T-helper 17 cell (primary cell): ENCODE measurements at regions not wholly inside any gene's neighbourhood (a gene's known extent, or its start where the extent isn't known, plus 50 kb on each side); places are given as distances from the start of the nearest gene placed in this dataset.
"Not testable (repeated sequence)": the region's sequence is repeated elsewhere in the genome, so short reads cannot be mapped to it uniquely, and the experiment has no call there.

Experiments used
- ATAC-seq: fragments of 150-1000 bp; cut with Tn5 transposase; 2 replicates; pipeline ENCODE4 v1.10.0; 2021; ENCODE audit warnings: mild to moderate bottlenecking, moderate library complexity
- DNase-seq, 3 donors: peaks; one replicate each; pipeline versions ENCODE4 v3.0.0 to v3.0.0-alpha.2; 2020 to 2021
- H3K9me3 ChIP-seq: one replicate; pipeline ENCODE4 v1.7.0; 2013; ENCODE audit warnings: low read length, mild to moderate bottlenecking; ENCODE audit not compliant: control insufficient read depth, poor library complexity, severe bottlenecking
- H3K27ac Mint-ChIP-seq: one replicate; pipeline ENCODE4 v1.8.0; 2022; ENCODE audit warnings: mild to moderate bottlenecking, moderate library complexity, mixed read lengths
- H3K27me3 Mint-ChIP-seq: one replicate; pipeline ENCODE4 v1.8.0; 2022; ENCODE audit warnings: mixed read lengths
- H3K36me3 Mint-ChIP-seq: one replicate; pipeline ENCODE4 v1.8.0; 2022; ENCODE audit warnings: low read depth, mixed read lengths
- H3K4me1 Mint-ChIP-seq: one replicate; pipeline ENCODE4 v1.8.0; 2022; ENCODE audit warnings: mild to moderate bottlenecking, mixed read lengths
- H3K4me3 Mint-ChIP-seq: one replicate; pipeline ENCODE4 v1.8.0; 2022; ENCODE audit warnings: mild to moderate bottlenecking, moderate library complexity, mixed read lengths

DNA sequence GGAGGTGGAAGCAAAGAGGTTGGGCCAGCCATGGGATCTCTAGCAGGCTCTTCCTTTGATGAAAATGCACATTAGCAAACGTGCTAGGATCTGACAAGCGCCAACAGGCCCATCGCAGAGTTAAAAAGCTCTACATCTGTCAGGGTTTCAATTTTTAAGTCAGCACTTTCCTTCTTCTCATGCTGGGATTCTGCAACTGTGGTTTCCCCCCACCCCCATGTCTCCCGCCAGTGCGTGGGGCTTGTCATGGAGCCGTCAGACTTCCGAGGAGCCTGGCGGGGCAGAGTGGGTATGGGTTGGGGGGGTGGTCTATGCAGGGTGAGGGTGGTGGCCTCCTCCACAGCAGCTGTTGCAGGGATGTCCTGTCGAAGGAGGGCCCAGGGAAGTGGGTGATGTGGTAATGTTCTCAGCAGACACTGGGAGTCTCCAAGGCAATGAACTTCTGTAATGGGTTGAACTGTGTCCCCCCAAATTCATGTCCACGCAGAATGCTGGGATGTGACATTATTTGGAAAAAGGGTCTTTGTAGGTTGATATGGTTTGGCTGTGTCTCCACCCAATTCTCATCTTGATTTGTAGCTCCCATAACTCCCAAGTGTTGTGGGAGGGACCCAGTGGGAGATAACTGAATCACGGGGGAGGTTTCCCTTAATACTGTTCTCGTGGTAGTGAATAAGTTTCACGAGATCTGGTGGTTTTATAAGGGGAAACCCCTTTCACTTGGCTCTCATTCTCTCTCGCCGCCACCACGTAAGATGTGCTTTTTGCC, 115.2 kb upstream of the MAP1LC3B2 start:
- H3K9me3 ChIP-seq = no peaks in the 10 kb centered on the region
- Mint-ChIP-seq H3K27me3 (no peaks in the 10 kb centered on the region), H3K36me3 (peaks cover 3% of the 10 kb centered on the region), H3K27ac (no peak overlapping the region), H3K4me1 (peaks cover 5% of the 10 kb centered on the region), H3K4me3 (no peak overlapping the region)
- DNase-seq (no peak), ATAC-seq (no peak)

DNA sequence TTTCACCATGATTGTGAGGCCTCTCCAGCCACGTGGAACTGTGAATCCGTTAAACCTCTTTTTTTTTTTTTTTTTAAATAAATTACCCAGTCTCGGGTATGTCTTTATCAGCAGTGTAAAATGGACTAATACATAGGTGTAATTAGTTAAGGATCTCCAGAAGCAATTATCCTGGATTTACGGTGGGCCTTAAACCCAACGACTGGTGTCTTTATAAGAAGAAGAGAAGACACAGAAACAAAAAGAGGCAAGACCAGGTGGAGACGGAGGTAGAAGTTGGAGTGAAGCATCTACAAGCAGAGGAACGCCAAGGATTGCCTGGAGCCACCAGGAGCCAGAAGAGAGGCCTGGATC, 114.6 kb upstream of the MAP1LC3B2 start:
- DNase-seq (no peak), ATAC-seq (no peak)
- no peak overlapping the region for H3K27ac Mint-ChIP-seq
- no peaks in the 10 kb centered on the region for H3K9me3 ChIP-seq
- H3K4me3 Mint-ChIP-seq = no peak overlapping the region
- no peaks in the 10 kb centered on the region for H3K27me3 Mint-ChIP-seq
- H3K4me1 Mint-ChIP-seq = peaks cover 5% of the 10 kb centered on the region
- H3K36me3 Mint-ChIP-seq = peaks cover 3% of the 10 kb centered on the region

DNA sequence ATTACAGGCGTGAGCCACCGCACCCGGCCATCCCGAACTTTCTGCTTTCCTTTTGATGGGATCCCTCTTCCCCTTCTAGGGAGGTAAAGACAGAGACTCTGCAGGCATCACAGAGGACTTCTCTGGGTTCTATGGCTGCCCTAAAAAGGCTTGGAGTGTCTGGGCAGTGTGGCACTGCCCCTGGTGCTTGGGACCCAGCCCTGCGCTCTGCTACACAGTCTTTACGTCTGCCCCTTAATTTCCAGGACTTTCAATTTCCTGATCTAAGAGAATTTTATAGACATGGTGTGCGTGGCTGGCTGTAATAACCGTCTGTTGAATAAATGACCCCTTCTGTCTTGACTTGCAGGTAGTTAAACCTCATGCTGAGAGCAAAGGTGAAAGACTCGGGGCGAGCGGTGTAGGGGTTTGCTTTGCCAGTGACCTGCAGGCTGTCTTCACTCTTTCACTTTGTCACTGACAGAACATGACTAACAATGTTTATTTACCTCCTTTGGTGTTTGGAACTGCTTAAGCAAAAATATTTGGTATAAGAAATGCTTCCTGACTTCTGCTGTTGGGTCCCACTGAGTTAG, 110.9 kb upstream of the MAP1LC3B2 start:
- H3K4me1 Mint-ChIP-seq = peaks cover 3% of the 10 kb centered on the region
- H3K9me3 ChIP-seq = no peaks in the 10 kb centered on the region
- H3K27ac Mint-ChIP-seq = no peak overlapping the region
- no peak overlapping the region for H3K4me3 Mint-ChIP-seq
- ATAC-seq (no peak), DNase-seq (no peak)
- H3K27me3 Mint-ChIP-seq = no peaks in the 10 kb centered on the region
- H3K36me3 Mint-ChIP-seq = peaks cover 3% of the 10 kb centered on the region

DNA sequence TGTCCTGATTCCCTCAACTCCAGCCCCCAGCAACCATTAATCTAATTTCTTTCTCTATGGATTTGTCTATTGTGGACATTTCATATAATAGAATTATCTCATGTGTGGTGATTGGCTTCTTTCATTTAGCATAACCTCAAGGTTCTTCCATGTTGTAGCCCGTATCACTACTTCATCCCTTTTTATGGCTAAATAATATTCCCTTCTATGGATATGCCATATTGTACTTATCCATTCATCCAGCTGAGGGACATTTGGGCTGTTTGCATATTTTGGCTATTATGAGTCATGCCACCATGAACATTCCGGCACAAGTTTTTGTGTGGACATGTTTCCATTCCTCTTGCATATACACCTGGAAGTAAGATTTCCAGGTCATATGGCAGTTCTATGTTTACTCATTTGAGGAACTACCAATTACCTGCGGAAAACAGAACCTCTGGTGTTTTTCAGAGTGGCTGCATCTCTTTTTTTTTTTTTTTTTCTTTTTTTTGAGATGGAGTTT, 108.7 kb upstream of the MAP1LC3B2 start:
- H3K9me3 ChIP-seq = no peaks in the 10 kb centered on the region
- H3K27me3 Mint-ChIP-seq = no peaks in the 10 kb centered on the region

DNA sequence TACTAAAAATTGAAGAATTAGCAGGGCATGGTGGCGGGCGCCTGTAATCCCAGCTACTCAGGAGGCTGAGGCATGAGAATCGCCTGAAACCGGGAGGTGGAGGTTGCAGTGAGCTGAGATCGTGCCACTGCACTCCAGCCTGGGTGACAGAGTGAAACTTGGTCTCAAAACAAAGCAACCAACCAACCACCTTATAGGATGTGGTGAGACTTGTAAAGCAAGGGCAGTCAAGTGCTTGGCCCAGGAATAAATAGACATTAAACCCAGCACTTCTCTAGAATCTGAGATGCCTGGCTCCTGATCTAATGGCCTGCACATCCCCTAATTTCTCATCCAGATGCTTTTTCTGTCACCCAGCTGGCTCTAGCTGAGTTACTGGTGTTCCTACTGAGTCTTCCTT, 106.2 kb upstream of the MAP1LC3B2 start:
- not testable (repeated sequence) for H3K27ac Mint-ChIP-seq, H3K4me3 Mint-ChIP-seq, H3K27me3 Mint-ChIP-seq, DNase-seq, H3K36me3 Mint-ChIP-seq, H3K9me3 ChIP-seq, H3K4me1 Mint-ChIP-seq, ATAC-seq

More for the DNA sequence above, 108.7 kb upstream of the MAP1LC3B2 start:
- Mint-ChIP-seq H3K4me3 (no peak overlapping the region), H3K36me3 (no peaks in the 10 kb centered on the region), H3K27ac (no peak overlapping the region), H3K4me1 (no peaks in the 10 kb centered on the region)
- DNase-seq (no peak), ATAC-seq (no peak)

DNA sequence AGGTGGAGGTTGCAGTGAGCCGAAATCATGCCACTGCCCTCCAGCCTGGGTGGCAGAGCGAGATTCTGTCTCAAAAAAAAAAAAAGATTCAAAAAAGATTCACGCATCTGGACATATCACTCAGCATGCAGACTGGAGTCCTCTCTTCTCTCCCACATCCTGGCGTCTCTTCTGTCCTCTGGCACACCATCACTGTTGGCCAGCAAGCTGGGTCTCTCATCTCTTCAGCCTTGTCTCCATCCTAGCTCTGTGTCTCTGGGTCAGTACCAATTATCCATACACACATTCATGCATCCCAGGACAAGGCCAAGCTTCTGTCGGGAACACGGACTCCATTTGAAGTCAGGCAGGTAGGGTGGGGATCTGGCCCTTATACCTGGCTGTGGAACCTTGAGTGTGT, 105.5 kb upstream of the MAP1LC3B2 start:
- peaks cover 6% of the 10 kb centered on the region for H3K27me3 Mint-ChIP-seq
- peaks cover 2% of the 10 kb centered on the region for H3K4me1 Mint-ChIP-seq
- DNase-seq (no peak), ATAC-seq (no peak)
- no peak overlapping the region for H3K4me3 Mint-ChIP-seq
- H3K36me3 Mint-ChIP-seq = no peaks in the 10 kb centered on the region
- no peaks in the 10 kb centered on the region for H3K9me3 ChIP-seq
- no peak overlapping the region for H3K27ac Mint-ChIP-seq

DNA sequence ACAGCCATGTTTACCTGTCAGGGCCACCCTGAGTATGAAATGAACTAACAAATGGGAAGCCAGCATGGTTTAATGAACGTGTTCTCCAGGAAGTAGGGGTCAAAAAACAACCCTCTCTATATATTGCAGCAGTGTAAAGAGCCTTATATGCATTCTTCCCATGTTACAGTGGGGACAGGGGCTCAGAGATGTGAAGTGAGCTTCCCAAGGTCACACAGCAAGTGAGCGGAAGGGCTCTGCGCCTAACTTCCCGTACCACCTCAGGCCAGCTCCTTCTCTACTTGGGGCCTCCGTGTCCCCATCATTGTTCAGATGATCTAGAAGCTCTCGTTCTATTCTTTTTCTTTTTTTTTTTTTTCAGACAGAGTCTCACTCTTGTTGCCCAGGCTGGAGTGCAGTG, 105.1 kb upstream of the MAP1LC3B2 start:
- no peak for DNase-seq
- no peak overlapping the region for H3K4me3 Mint-ChIP-seq
- peaks cover 6% of the 10 kb centered on the region for H3K27me3 Mint-ChIP-seq
- no peaks in the 10 kb centered on the region for H3K36me3 Mint-ChIP-seq
- no peak for ATAC-seq
- peaks cover 2% of the 10 kb centered on the region for H3K4me1 Mint-ChIP-seq
- no peaks in the 10 kb centered on the region for H3K9me3 ChIP-seq
- no peak overlapping the region for H3K27ac Mint-ChIP-seq

DNA sequence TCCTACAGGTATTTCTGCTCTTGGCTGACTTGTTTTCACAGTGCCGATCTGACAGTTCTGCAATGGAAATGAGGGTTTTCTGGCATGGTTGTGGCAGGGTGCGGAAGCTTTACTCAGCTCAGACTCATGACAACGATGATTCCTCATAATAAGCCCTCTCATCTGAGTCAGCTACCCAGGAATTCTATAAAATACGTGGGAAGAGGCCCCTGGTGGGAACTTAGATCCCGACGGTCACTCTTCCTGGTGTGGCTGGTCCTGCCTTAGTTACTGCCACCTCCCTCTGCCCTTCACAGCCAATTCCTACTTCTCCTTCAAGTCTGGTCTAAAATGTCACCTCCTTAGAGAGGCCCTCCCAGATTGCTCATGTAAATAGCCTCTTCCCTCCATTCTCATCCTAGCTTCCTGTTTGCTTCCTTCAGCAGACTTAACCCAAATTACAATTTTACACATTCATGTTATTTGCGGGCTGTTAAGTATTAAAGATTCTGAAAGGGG, 104.2 kb upstream of the MAP1LC3B2 start:
- ATAC-seq = no peak
- H3K9me3 ChIP-seq = no peaks in the 10 kb centered on the region
- no peak for DNase-seq
- H3K27me3 Mint-ChIP-seq = peaks cover 6% of the 10 kb centered on the region
- no peaks in the 10 kb centered on the region for H3K36me3 Mint-ChIP-seq
- H3K4me1 Mint-ChIP-seq = peaks cover 5% of the 10 kb centered on the region
- H3K4me3 Mint-ChIP-seq = no peak overlapping the region
- no peak overlapping the region for H3K27ac Mint-ChIP-seq

DNA sequence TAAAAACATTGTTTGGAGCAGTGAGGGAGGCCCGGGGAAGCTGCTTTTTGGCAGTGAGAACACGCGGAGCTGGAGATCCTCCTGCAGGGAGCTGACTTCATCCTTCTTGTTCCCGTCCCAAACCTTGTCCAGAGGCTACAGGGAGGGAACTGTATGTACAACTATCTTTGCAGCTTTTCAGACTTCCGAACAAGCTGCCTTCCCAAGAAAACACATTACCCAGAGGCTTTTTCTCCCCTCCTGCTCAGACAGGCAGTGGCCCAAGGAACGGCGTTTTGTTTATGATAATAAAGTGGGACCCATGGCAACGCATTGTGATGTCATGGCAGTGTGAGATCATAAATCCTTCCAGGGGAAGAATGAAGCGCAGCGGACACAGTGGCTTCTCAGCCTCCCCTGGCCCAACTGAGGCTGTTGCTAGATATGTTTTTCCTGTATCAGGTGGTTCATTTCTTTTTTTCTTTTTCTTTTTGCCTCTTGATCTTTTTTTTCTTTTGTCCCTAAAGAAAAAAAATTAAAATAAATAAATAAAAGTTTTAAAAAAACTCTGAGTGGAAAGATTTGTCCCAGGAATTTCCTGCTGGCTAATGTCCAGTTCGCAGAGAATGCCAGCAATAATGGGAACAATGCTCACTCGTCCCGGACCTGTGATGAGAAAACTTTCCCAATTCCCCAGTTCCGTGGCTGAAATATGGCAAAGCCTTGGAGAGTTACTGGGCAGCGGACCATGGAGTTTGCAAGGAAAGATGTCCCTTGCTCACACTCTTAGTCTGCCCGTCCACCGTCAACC, 103.4 kb upstream of the MAP1LC3B2 start:
- no peak overlapping the region for H3K27ac Mint-ChIP-seq
- no peaks in the 10 kb centered on the region for H3K36me3 Mint-ChIP-seq
- H3K27me3 Mint-ChIP-seq = peaks cover 6% of the 10 kb centered on the region
- ATAC-seq (no peak), DNase-seq (no peak)
- peaks cover 5% of the 10 kb centered on the region for H3K4me1 Mint-ChIP-seq
- no peaks in the 10 kb centered on the region for H3K9me3 ChIP-seq
- H3K4me3 Mint-ChIP-seq = no peak overlapping the region

DNA sequence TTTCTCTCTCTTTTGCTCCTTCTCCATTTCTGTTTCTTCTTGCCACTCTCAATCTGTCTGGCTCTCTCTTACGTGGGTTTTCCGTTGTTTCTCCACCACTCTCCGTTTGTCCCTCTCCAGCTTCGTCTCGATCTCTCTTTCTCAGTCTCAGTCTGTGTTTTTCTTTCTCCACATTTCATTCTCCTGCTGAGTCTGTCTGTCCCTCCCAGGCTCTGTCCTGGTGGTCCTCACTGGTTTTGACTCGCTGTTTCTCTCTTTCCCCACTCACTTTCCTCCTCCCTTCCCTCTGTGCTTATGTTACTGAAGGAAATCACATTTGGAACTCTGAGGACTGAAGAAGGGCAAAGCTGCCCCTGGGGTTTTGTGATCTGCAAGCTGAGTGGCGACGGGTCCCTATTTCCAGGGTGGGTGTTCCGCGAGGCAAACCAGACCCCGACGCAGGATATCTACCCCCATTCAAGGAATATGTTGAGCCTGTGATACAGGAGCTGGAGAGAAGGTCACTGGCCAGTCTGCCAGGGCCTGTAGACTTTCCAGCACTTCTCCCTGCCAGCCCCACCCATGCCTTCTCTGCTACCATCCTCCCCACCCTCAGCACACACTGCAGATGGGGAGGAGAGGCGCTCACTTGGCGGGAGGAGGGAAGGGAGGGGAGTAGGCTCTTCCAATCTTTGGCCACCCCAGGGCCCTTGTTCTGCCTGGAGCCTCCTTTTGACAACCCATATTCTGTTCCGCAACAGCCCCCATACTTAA, 102.7 kb upstream of the MAP1LC3B2 start:
- Mint-ChIP-seq H3K4me3 (no peak overlapping the region), H3K27me3 (peaks cover 6% of the 10 kb centered on the region), H3K27ac (peak overlapping the region; percentile 65), H3K36me3 (no peaks in the 10 kb centered on the region), H3K4me1 (peaks cover 5% of the 10 kb centered on the region)
- no peaks in the 10 kb centered on the region for H3K9me3 ChIP-seq
- ATAC-seq (no peak), DNase-seq (no peak)

DNA sequence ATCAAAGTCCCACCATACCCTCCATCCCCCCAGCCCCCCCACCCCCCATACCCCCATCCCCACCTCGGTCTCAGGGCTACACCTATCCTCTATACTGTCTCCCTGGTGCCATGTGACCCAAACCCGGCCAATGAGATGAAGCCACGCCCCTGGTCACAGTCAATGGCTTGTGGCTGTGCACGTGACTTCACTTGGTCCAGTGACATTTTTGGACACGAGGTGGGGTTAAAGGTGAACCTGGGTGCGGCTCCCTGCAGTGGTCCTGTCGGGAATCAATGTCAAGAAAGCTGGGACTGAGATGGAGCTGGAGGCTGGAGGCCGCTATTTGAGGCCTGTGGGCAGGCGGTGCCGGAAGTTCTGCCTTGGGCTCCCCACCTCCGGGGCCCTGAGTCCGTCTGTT, 100.7 kb upstream of the MAP1LC3B2 start:
- no peaks in the 10 kb centered on the region for H3K36me3 Mint-ChIP-seq
- H3K9me3 ChIP-seq = no peaks in the 10 kb centered on the region
- peaks cover 5% of the 10 kb centered on the region for H3K4me1 Mint-ChIP-seq
- peaks cover 6% of the 10 kb centered on the region for H3K27me3 Mint-ChIP-seq
- DNase-seq = no peak
- no peak for ATAC-seq
- H3K4me3 Mint-ChIP-seq = no peak overlapping the region
- no peak overlapping the region for H3K27ac Mint-ChIP-seq

DNA sequence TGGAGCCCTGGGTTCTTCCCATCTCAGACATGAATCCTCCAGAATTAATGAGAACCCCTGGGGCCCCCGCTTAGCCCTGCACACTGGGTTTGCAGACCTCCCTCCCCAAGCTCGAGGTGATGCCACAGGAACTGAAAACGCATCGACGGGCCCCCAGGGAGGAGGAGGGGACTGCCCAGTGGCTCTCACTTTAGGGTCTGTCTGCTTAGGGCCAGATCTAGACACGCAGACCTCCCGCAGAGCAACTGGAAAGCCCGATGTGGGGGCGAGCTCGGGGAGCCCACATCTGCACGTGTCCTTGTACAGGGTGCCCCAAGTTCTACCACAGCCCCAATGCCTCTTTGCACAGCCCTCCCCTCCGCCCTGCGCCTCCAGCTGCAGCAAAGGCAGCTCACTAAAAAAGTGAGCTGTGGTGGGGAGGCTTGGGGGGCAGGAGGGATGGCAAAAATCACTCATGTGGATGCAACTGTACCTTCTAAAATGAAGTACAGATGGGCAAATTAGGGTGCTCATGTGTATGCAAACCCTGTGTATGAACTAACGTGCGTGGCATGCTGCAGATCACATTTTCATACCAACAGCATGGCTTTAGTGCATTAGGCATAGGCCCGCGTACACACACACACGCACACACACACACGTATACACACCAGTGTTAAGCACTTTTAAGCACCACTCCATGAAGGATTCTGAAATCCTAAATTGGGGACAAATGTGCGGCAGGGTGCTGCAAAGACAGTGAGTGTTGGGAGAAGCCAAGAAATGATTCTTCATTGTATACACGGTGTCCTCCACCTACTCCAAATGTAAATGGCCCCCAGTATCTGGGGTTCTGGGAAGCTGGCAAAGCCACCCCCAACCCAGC, 99.9 kb upstream of the MAP1LC3B2 start:
- ATAC-seq (no peak), DNase-seq (no peak)
- Mint-ChIP-seq H3K4me3 (no peak overlapping the region), H3K27ac (no peak overlapping the region), H3K27me3 (peaks cover 6% of the 10 kb centered on the region), H3K4me1 (peaks cover 5% of the 10 kb centered on the region), H3K36me3 (no peaks in the 10 kb centered on the region)
- no peaks in the 10 kb centered on the region for H3K9me3 ChIP-seq
